ENCODE measurements at regions not wholly inside any gene's neighbourhood (a gene's known extent, or its start where the extent isn't known, plus 50 kb on each side); places are given as distances from the start of the nearest gene placed in this dataset.

- Histone ChIP-seq H3K9me3 (ENCODE audit: control insufficient read depth, insufficient read depth, low read length) (no peaks in the 10 kb centered on the region), H4K91ac (ENCODE audit: insufficient read depth, low read depth, low read length) (no peak overlapping the region), H3K79me1 (ENCODE audit: low read depth in 1 of 2, low read length in 2 of 2) (no peaks in the 10 kb centered on the region; a peak in 1 of 4 replicates), H2BK20ac (ENCODE audit: low read depth, low read length) (no peak overlapping the region), H3K56ac (ENCODE audit: extremely low read depth, insufficient read depth, low read length) (no peak overlapping the region), H4K8ac (ENCODE audit: low read depth in 2 of 2, low read length in 2 of 2) (no peak overlapping the region), H3K18ac (ENCODE audit: low read depth, low read length) (no peak overlapping the region), H3K9me1 (ENCODE audit: insufficient read depth, low read length) (peaks cover 5% of the 10 kb centered on the region), H2BK120ac (ENCODE audit: low read depth, low read length) (no peak overlapping the region), H3K27me3 (ENCODE audit: control insufficient read depth, insufficient read depth, low read length) (no peaks in the 10 kb centered on the region), H3K4ac (ENCODE audit: low read depth, low read length) (no peak overlapping the region), H3K9ac (ENCODE audit: low read depth, low read length) (no peak overlapping the region), H3K4me2 (ENCODE audit: low read depth, low read length) (no peak overlapping the region), H3K23ac (ENCODE audit: low read depth, low read length) (no peak overlapping the region), H4K20me1 (ENCODE audit: insufficient read depth, low read length) (no peaks in the 10 kb centered on the region; the same call in 1 of the 2 replicates), H2AK9ac (replicated peaks; ENCODE audit: low read depth, low read length, poor library complexity) (no peak overlapping the region), H2BK5ac (ENCODE audit: low read depth, low read length, poor library complexity, severe bottlenecking) (no peak overlapping the region), H4K5ac (ENCODE audit: low read depth, low read length) (no peak overlapping the region), H3K4me3 (ENCODE audit: insufficient read depth, low read depth, low read length) (no peak overlapping the region), H3K4me1 (ENCODE audit: control insufficient read depth, insufficient read depth, low read length) (peaks cover 12% of the 10 kb centered on the region), H3K14ac (replicated peaks; ENCODE audit: low read depth, low read length) (no peak overlapping the region), H3K27ac (ENCODE audit: insufficient read depth, low read length) (no peak overlapping the region), H2AFZ (replicated peaks; ENCODE audit: low read length, poor library complexity) (no peak overlapping the region), H2AK5ac (ENCODE audit: low read depth, low read length) (no peak overlapping the region), H2BK15ac (ENCODE audit: low read depth, low read length) (no peak overlapping the region), H3K36me3 (ENCODE audit: control insufficient read depth, insufficient read depth, low read length) (no peaks in the 10 kb centered on the region)
- ChIA-PET CTCF (no interaction called here), POLR2A (ENCODE audit: unreplicated experiment) (no interaction called here)
- BruUV-seq (replicated peaks) = no TSS peak
- no peak for TF ChIP-seq RCOR1 (IDR thresholded peaks at IDR 0.05; ENCODE audit: insufficient replicate concordance, low read length)
- no peak for TF ChIP-seq CTCF (conservative IDR thresholded peaks at IDR 0.05; ENCODE audit: low read depth, low read length)
- TF ChIP-seq POLR2A (IDR thresholded peaks at IDR 0.05; ENCODE audit: low read depth, low read length) = no peak
- TF ChIP-seq, protein P1, sequence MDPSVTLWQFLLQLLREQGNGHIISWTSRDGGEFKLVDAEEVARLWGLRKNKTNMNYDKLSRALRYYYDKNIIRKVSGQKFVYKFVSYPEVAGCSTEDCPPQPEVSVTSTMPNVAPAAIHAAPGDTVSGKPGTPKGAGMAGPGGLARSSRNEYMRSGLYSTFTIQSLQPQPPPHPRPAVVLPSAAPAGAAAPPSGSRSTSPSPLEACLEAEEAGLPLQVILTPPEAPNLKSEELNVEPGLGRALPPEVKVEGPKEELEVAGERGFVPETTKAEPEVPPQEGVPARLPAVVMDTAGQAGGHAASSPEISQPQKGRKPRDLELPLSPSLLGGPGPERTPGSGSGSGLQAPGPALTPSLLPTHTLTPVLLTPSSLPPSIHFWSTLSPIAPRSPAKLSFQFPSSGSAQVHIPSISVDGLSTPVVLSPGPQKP (IDR thresholded peaks at IDR 0.05; ENCODE audit: borderline replicate concordance, low read depth, low read length) = no peak
- TF ChIP-seq MAZ (IDR thresholded peaks at IDR 0.05; ENCODE audit: borderline replicate concordance, low read depth, low read length) = no peak
- no peak for TF ChIP-seq SMC3 (IDR thresholded peaks at IDR 0.05; ENCODE audit: low read depth, low read length)
- no peak for TF ChIP-seq RAD21 (IDR thresholded peaks at IDR 0.05; ENCODE audit: low read length)
- TF ChIP-seq CEBPB (IDR thresholded peaks at IDR 0.05; ENCODE audit: low read depth, low read length) = no peak
- no peak for TF ChIP-seq BHLHE40 (IDR thresholded peaks at IDR 0.05; ENCODE audit: low read depth, low read length)
- TF ChIP-seq CHD1 (IDR thresholded peaks at IDR 0.05; ENCODE audit: low read depth, low read length) = no peak
- no peak for TF ChIP-seq NFE2L2 (IDR thresholded peaks at IDR 0.05; ENCODE audit: low read depth, low read length)
- in situ Hi-C loops (cut with MboI; ENCODE audit: low sequenced_read_pairs) = no loop called here
- no peak for DNase-seq
- ATAC-seq (ENCODE audit: low read depth) = no peak
- intact Hi-C loops (cut with micrococcal nuclease) = no loop called here
- WGBS, 2 experiments (ENCODE audit: extremely low coverage in 2 of 2, insufficient read length in 1 of 2) = no CpG with 5 or more reads among the region's 2 CpGs
- dilution Hi-C loops (cut with HindIII; ENCODE audit: low sequenced_read_pairs, unreplicated experiment) = no loop called here
These were observed 181.9 kb upstream of the PFN2 start for GRCh38 chr3:150152567-150152966.

All from IMR-90 (cell line).